ENCODE measurements at regions not wholly inside any gene's neighbourhood (a gene's known extent, or its start where the extent isn't known, plus 50 kb on each side); places are given as distances from the start of the nearest gene placed in this dataset.
A peak's percentile ranks its signal among the peaks of the same experiment; 100 is the strongest.
"Not testable (repeated sequence)": the region's sequence is repeated elsewhere in the genome, so short reads cannot be mapped to it uniquely, and the experiment has no call there.

GRCh38 chr5:97489010-97489840, 306.2 kb upstream of the RIOK2 start:
- Mint-ChIP-seq H3K27ac (peak overlapping the region in 1 of 2 donors; percentile 50), H3K27me3 (no peaks in the 10 kb centered on the region), H3K9me3 (no peaks in the 10 kb centered on the region), H3K4me1 (no peaks in the 10 kb centered on the region), H3K4me3 (no peak overlapping the region)
- peak; percentile 50 for ATAC-seq
- no peak for DNase-seq

- no peaks in the 10 kb centered on the region for H3K4me1 Mint-ChIP-seq
- H3K27ac Mint-ChIP-seq: no peak overlapping the region
- ATAC-seq: no peak
- H3K27me3 Mint-ChIP-seq: no peaks in the 10 kb centered on the region
- no peak for DNase-seq
- no peaks in the 10 kb centered on the region for H3K9me3 Mint-ChIP-seq
- no peak overlapping the region for H3K4me3 Mint-ChIP-seq
Observed at GRCh38 chr5:97494465-97494864, 311.4 kb upstream of the RIOK2 start.

DNA sequence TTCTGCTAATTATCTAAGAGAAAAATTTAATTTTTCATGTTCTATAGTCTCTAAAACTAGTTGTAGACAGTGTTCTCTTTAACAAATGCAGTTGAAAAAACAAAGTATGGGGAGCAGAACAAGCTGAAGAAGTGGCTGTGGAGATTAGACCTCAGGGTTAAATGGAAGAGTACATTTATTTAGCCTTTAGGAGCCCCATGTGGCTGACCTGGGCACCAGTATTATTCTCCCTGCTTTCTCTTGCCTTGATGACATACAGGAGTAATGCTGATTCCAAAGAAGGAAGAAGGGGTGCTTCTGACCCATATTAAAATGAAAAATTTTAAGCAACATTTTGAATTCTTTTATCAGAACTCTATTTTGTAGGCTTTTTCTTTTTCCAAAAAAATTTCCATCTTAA, 312.3 kb upstream of the RIOK2 start:
- Mint-ChIP-seq H3K4me3 (no peak overlapping the region), H3K27ac (no peak overlapping the region), H3K9me3 (no peaks in the 10 kb centered on the region), H3K4me1 (no peaks in the 10 kb centered on the region), H3K27me3 (no peaks in the 10 kb centered on the region)
- ATAC-seq: no peak
- no peak for DNase-seq

GRCh38 chr5:97496037-97496436, 313.0 kb upstream of the RIOK2 start:
- H3K4me1 Mint-ChIP-seq: no peaks in the 10 kb centered on the region
- H3K4me3 Mint-ChIP-seq: no peak overlapping the region
- DNase-seq (no peak), ATAC-seq (no peak)
- H3K27ac Mint-ChIP-seq: no peak overlapping the region
- no peaks in the 10 kb centered on the region for H3K9me3 Mint-ChIP-seq
- H3K27me3 Mint-ChIP-seq: no peaks in the 10 kb centered on the region

DNA sequence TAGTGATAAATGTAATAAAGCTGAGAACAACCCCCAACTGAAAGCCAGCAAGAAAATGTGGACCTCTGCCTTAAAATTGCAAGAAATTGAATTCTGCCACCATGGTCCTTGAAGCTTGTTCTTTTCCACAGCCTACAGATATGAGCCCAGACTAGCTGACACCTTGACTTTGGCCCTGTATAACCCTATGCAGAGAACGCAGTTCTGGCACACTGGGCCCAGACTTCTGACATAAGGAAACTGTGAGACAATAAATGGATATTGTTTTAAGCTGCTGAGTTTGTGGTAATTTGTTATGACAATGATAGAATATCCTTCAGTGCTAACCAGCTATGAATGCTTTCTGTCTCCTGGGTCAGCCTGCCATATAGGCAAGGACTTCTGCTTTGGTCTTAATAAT, 315.6 kb upstream of the RIOK2 start:
- Mint-ChIP-seq H3K9me3 (no peaks in the 10 kb centered on the region), H3K4me3 (no peak overlapping the region), H3K27ac (no peak overlapping the region), H3K4me1 (no peaks in the 10 kb centered on the region), H3K27me3 (no peaks in the 10 kb centered on the region)
- ATAC-seq (no peak), DNase-seq (no peak)

DNA sequence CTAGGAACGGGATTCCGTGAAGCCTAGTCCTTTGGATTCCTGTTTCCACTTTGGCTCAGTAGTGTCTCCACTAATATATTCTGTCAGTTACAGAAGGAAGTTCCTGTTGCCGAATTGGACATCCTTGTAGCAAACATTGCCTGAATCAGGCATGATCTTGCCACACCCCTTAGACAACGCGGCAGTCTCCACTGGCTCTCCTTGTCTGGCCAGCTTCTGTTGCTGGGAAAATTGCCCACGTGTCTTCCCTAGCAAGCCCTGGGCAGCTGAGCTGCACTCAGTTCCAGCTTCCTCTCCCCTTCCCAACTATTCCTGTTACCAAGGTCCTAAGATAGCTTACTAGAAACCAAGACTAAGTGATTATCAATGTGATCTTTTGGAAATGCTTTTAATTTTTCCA, 316.6 kb upstream of the RIOK2 start:
- ATAC-seq (no peak), DNase-seq (no peak)
- H3K4me3 Mint-ChIP-seq: no peak overlapping the region
- H3K4me1 Mint-ChIP-seq: no peaks in the 10 kb centered on the region
- no peaks in the 10 kb centered on the region for H3K9me3 Mint-ChIP-seq
- no peak overlapping the region for H3K27ac Mint-ChIP-seq
- H3K27me3 Mint-ChIP-seq: no peaks in the 10 kb centered on the region

DNA sequence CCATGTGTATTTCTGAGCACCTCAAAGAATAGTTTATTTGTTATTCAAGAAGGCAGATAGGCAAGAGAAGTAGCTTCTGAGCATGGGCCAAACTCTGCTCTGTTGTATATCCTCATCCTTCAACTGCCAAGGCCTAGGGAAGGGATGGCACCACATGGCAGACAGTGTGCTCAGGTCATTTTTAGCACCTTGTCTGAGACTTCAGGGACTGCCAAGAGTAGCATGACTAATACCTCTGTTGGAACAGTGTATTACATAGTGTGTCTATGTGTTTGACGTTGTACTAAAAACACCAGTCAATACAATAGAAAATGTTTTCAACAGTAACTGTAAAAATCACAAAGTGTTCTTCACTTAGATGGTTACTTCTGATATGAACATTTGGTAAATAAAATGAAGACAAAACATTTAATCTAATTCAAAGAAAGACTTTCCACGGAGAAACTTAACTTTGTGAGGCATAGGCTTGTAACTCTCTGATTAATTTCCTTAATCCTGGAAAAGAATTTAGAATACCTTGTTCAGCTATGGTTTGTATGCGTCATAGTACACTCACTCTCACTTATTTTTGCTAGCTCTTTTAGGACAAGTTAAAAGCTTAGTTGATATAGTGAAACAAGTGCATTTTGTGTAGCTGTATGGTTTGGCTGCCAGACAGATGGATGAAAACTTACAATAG, 318.4 kb upstream of the RIOK2 start:
- H3K9me3 Mint-ChIP-seq: no peaks in the 10 kb centered on the region
- no peak overlapping the region for H3K27ac Mint-ChIP-seq
- DNase-seq (no peak), ATAC-seq (no peak)
- no peaks in the 10 kb centered on the region for H3K4me1 Mint-ChIP-seq
- no peaks in the 10 kb centered on the region for H3K27me3 Mint-ChIP-seq
- H3K4me3 Mint-ChIP-seq: no peak overlapping the region

- H3K4me3 Mint-ChIP-seq: no peak overlapping the region
- no peaks in the 10 kb centered on the region for H3K4me1 Mint-ChIP-seq
- H3K27ac Mint-ChIP-seq: no peak overlapping the region
- H3K27me3 Mint-ChIP-seq: no peaks in the 10 kb centered on the region
- ATAC-seq (no peak), DNase-seq (no peak)
- H3K9me3 Mint-ChIP-seq: no peaks in the 10 kb centered on the region
Observed at GRCh38 chr5:97501965-97502305, 318.9 kb upstream of the RIOK2 start.

DNA sequence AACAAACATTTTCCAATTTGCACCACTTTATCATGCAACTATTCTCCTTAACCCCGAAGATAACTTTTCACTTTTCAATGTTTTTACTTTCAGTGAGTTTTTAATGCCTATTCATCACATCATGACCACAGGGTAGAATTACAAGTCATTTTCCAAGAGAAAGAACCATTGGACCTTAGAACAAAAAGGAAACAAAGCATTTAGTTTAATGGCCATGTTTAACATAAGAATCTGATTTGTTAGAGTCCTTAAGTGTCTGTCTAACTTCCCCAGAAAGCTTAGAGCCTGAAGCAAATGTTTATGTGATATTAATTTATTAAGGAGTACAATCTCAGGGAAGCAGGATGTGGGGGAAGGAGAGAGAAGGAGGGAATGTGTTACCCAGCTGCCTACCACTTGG, 325.8 kb upstream of the RIOK2 start:
- Mint-ChIP-seq H3K9me3 (no peaks in the 10 kb centered on the region), H3K27me3 (no peaks in the 10 kb centered on the region), H3K4me3 (no peak overlapping the region), H3K4me1 (no peaks in the 10 kb centered on the region), H3K27ac (no peak overlapping the region)
- ATAC-seq: no peak
- no peak for DNase-seq

DNA sequence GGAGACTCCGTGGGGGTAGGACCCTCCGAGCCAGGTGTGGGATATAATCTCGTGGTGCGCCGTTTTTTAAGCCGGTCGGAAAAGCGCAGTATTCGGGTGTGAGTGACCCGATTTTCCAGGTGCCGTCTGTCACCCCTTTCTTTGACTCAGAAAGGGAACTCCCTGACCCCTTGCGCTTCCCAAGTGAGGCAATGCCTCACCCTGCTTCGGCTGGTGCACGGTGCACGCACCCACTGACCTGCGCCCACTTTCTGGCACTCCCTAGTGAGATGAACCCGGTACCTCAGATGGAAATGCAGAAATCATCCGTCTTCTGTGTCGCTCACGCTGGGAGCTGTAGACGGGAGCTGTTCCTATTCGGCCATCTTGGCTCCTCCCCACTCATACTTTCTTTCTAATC, 336.5 kb upstream of the RIOK2 start:
- ATAC-seq: not testable (repeated sequence)

DNA sequence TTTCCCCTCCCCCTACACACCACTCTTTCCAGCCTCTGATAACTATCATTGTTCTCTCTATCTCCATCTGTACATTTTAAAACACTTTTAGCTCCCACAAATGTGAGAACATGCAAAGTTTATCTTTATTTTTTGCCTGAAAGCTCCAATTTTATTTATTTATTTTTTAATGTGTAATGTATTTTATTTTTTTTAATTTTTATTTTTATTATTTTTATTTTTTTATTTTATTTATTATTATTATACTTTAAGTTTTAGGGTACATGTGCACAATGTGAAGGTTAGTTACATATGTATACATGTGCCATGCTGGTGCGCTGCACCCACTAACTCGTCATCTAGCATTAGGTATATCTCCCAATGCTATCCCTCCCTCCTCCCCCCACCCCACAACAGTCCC, 340.3 kb upstream of the RIOK2 start:
- H3K9me3 Mint-ChIP-seq, H3K27me3 Mint-ChIP-seq, DNase-seq, H3K27ac Mint-ChIP-seq, H3K4me3 Mint-ChIP-seq, H3K4me1 Mint-ChIP-seq, ATAC-seq: not testable (repeated sequence)

More for the DNA sequence above, 336.5 kb upstream of the RIOK2 start:
- not testable (repeated sequence) for H3K4me1 Mint-ChIP-seq, H3K4me3 Mint-ChIP-seq, H3K9me3 Mint-ChIP-seq, H3K27me3 Mint-ChIP-seq, H3K27ac Mint-ChIP-seq, DNase-seq

DNA sequence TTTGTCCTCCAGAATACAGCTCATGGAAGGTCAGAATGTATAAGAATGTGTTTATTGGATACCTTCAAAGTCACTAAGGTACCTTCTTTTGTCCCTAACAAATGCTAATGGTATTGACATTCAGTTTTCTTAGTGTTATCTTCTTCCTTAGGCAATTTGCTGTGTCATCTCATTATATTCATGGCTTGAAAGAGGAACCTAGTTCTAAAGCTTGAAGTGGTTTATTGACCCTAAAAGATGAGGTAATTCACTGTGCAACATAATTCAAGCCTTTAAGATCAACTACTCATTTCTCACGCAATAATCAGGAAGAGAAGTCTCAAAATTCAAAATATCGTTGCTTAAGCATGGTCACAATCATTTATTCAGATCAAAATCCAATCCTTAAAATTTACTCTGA, 342.7 kb upstream of the RIOK2 start:
- H3K27me3 Mint-ChIP-seq: no peaks in the 10 kb centered on the region
- DNase-seq: no peak
- no peaks in the 10 kb centered on the region for H3K4me1 Mint-ChIP-seq
- H3K27ac Mint-ChIP-seq: no peak overlapping the region
- ATAC-seq: no peak
- no peak overlapping the region for H3K4me3 Mint-ChIP-seq
- no peaks in the 10 kb centered on the region for H3K9me3 Mint-ChIP-seq

GRCh38 chr5:97528941-97529340, 345.9 kb upstream of the RIOK2 start:
- Mint-ChIP-seq H3K4me3 (no peak overlapping the region), H3K4me1 (peaks cover 11% of the 10 kb centered on the region), H3K27ac (no peak overlapping the region), H3K9me3 (no peaks in the 10 kb centered on the region), H3K27me3 (no peaks in the 10 kb centered on the region)
- DNase-seq: no peak
- no peak for ATAC-seq

DNA sequence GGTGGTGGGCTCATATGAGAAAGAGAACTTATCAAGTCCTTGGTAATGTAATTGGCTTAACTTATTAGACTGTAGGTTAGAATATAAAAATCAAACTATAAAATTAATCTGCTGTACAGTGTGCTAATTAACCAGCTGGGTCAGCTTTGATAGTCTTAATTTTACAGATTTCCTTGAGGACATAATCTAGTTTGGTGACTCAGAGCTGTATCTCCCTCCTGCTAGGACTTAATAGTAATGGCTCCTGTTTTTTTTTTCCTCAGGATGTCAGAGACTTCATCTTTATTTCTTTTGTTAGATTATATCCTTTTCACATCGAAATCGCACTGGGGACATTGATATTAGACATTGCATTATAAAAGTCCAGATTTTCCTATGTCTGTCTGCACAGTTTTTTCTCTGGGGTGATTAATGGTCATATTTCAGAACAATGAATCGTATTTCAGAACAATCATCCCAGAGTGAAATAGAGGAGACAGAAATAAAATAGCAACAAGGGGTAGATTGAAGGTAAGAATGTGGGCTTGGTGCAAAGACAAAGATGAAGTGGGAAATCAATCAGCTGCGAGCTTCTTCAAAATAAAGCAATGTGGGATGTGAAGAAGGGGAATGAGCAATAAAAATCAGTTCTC, 346.4 kb upstream of the RIOK2 start:
- Mint-ChIP-seq H3K4me3 (no peak overlapping the region), H3K9me3 (no peaks in the 10 kb centered on the region)
- no peak for ATAC-seq

DNA sequence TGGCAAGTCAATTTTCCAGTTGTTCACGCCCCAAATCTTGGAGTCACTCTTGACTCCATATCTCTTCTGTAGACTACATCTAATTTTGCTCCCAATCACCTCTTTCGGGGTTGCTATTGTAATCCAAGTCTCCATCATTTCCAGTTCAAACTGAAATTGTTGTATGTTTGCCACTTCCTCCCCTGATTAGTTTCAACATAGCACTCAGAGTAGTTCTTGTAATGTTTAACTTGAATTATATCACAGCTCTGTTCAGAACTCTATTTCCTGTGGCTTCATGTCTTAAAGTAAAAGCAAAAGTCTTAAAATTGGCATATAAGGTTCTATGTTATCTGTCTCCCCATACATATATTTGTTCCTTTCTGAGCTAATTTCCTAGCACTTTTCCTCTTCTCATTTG, 348.5 kb upstream of the RIOK2 start:
- H3K9me3 Mint-ChIP-seq: no peaks in the 10 kb centered on the region
- no peak overlapping the region for H3K4me3 Mint-ChIP-seq
- ATAC-seq (no peak), DNase-seq (no peak)
- no peaks in the 10 kb centered on the region for H3K27me3 Mint-ChIP-seq
- H3K27ac Mint-ChIP-seq: no peak overlapping the region
- H3K4me1 Mint-ChIP-seq: peaks cover 11% of the 10 kb centered on the region

More for the DNA sequence above, 346.4 kb upstream of the RIOK2 start:
- DNase-seq: no peak
- H3K27ac Mint-ChIP-seq: no peak overlapping the region
- H3K4me1 Mint-ChIP-seq: peaks cover 11% of the 10 kb centered on the region
- H3K27me3 Mint-ChIP-seq: no peaks in the 10 kb centered on the region

GRCh38 chr5:97534166-97534565, 351.1 kb upstream of the RIOK2 start:
- DNase-seq: no peak
- Mint-ChIP-seq H3K4me1 (peaks cover 11% of the 10 kb centered on the region), H3K9me3 (no peaks in the 10 kb centered on the region), H3K27me3 (no peaks in the 10 kb centered on the region), H3K27ac (no peak overlapping the region), H3K4me3 (no peak overlapping the region)
- peak; percentile 77 for ATAC-seq
